NB4 (cell line): ENCODE measurements at regions not wholly inside any gene's neighbourhood (a gene's known extent, or its start where the extent isn't known, plus 50 kb on each side); places are given as distances from the start of the nearest gene placed in this dataset.

Source experiments
- DNase-seq: peaks from one replicate; pipeline ENCODE4 v3.0.0; 2010; ENCODE audit warnings: low read depth
- H3K4me3 ChIP-seq: one replicate; pipeline ENCODE4 v1.5.1; 2011; ENCODE audit warnings: mild to moderate bottlenecking, low read depth, low read length, moderate library complexity
- CTCF ChIP-seq: IDR thresholded peaks from one replicate; pipeline ENCODE4 v1.5.1; 2012; ENCODE audit warnings: low read depth, low read length
- MAX ChIP-seq: IDR thresholded peaks from 2 replicates; pipeline ENCODE4 v1.6.1; 2011; ENCODE audit warnings: low read depth, low read length
- MYC ChIP-seq: IDR thresholded peaks from 2 replicates; pipeline ENCODE4 v1.6.1; 2011; ENCODE audit warnings: low read depth, low read length
- POLR2A ChIP-seq: IDR thresholded peaks from 2 replicates; pipeline ENCODE4 v1.6.1; 2011; ENCODE audit warnings: mild to moderate bottlenecking; ENCODE audit not compliant: insufficient read length; ENCODE audit errors: extremely low read depth

- no peak for TF ChIP-seq MAX
- peak; percentile 49 for DNase-seq
- H3K4me3 ChIP-seq, result no peak overlapping the region
Measured at GRCh38 chr1:9473032-9473807, 66.0 kb upstream of the SLC25A33 start.

GRCh38 chr1:9475061-9475627 is 64.1 kb upstream of the SLC25A33 start:
- DNase-seq, result no peak
- TF ChIP-seq POLR2A (no peak), CTCF (no peak), MAX (no peak), MYC (no peak)
- no peak overlapping the region for H3K4me3 ChIP-seq

- TF ChIP-seq MAX (no peak), CTCF (no peak), POLR2A (no peak), MYC (no peak)
- DNase-seq, result no peak
Measured at GRCh38 chr1:9476790-9477463, 62.3 kb upstream of the SLC25A33 start.

GRCh38 chr1:9477535-9477934 is 61.7 kb upstream of the SLC25A33 start:
- TF ChIP-seq CTCF, result no peak
- TF ChIP-seq MYC, result no peak
- no peak for TF ChIP-seq MAX
- no peak for TF ChIP-seq POLR2A
- DNase-seq, result no peak
- no peak overlapping the region for H3K4me3 ChIP-seq

More at GRCh38 chr1:9476790-9477463, 62.3 kb upstream of the SLC25A33 start:
- no peak overlapping the region for H3K4me3 ChIP-seq

- DNase-seq, result no peak
- TF ChIP-seq MYC (no peak), CTCF (no peak), MAX (no peak), POLR2A (no peak)
- H3K4me3 ChIP-seq, result no peak overlapping the region
Measured at GRCh38 chr1:9478021-9478420, 61.2 kb upstream of the SLC25A33 start.

- H3K4me3 ChIP-seq, result no peak overlapping the region
- DNase-seq, result no peak
- TF ChIP-seq CTCF, result no peak
- TF ChIP-seq MAX, result no peak
- TF ChIP-seq MYC, result no peak
- no peak for TF ChIP-seq POLR2A
Measured at GRCh38 chr1:9481048-9481447, 58.2 kb upstream of the SLC25A33 start.
